Suprapubic skin (tissue), 4 donors: ENCODE measurements at regions not wholly inside any gene's neighbourhood (a gene's known extent, or its start where the extent isn't known, plus 50 kb on each side); places are given as distances from the start of the nearest gene placed in this dataset.

ENCODE experiments used
- DNase-seq, 2 donors: peaks; one replicate each; pipeline ENCODE4 v3.0.0-alpha.2; 2019; ENCODE audit warnings: low spot score in 2 of 2
- H3K27ac ChIP-seq: fragments of 200-600 bp; sonication (generic); one replicate; pipeline ENCODE4 v1.5.1; 2019
- H3K27me3 ChIP-seq: fragments of 200-600 bp; sonication (generic); one replicate; pipeline ENCODE4 v1.5.1; 2019
- H3K36me3 ChIP-seq: fragments of 200-600 bp; sonication (generic); one replicate; pipeline ENCODE4 v1.5.1; 2019
- H3K4me1 ChIP-seq: fragments of 200-600 bp; sonication (generic); one replicate; pipeline ENCODE4 v1.5.1; 2019
- H3K4me3 ChIP-seq: fragments of 200-600 bp; sonication (generic); one replicate; pipeline ENCODE4 v1.5.1; 2019; ENCODE audit warnings: mild to moderate bottlenecking
- H3K9me3 ChIP-seq: fragments of 200-600 bp; sonication (generic); one replicate; pipeline ENCODE4 v1.5.1; 2019
- EP300 ChIP-seq: sonication (generic); formaldehyde crosslinking; IDR thresholded peaks from one replicate; pipeline ENCODE4 v1.6.1; 2017; ENCODE audit warnings: antibody characterized with exemption
- POLR2A ChIP-seq, 2 donors: fragments of 450-650 bp; IDR thresholded peaks; one replicate each; pipeline ENCODE4 v1.6.1; 2017; ENCODE audit warnings: antibody characterized with exemption in 2 of 2, mild to moderate bottlenecking in 2 of 2, moderate library complexity in 2 of 2
- POLR2AphosphoS5 ChIP-seq, 3 donors: sonication (generic); formaldehyde crosslinking; IDR thresholded peaks; one replicate each; pipeline ENCODE4 v1.6.1; 2017; ENCODE audit warnings: antibody characterized with exemption in 3 of 3
- WGBS: methylation state at CpG from one replicate; pipeline ENCODE4 v1.1.5; 2018; 5-methylcytosine and 5-hydroxymethylcytosine counted together
- TF ChIP-seq, protein P1 (sequence below), 2 donors: fragments of 200-600 bp in 1 of 2; fragments of 450-650 bp in 1 of 2; sonication (generic) in 1 of 2; IDR thresholded peaks; one replicate each; pipeline ENCODE4 v1.5.1; 2016 to 2019; ENCODE audit warnings: antibody characterized with exemption in 2 of 2, mild to moderate bottlenecking in 1 of 2, moderate library complexity in 1 of 2

DNA sequence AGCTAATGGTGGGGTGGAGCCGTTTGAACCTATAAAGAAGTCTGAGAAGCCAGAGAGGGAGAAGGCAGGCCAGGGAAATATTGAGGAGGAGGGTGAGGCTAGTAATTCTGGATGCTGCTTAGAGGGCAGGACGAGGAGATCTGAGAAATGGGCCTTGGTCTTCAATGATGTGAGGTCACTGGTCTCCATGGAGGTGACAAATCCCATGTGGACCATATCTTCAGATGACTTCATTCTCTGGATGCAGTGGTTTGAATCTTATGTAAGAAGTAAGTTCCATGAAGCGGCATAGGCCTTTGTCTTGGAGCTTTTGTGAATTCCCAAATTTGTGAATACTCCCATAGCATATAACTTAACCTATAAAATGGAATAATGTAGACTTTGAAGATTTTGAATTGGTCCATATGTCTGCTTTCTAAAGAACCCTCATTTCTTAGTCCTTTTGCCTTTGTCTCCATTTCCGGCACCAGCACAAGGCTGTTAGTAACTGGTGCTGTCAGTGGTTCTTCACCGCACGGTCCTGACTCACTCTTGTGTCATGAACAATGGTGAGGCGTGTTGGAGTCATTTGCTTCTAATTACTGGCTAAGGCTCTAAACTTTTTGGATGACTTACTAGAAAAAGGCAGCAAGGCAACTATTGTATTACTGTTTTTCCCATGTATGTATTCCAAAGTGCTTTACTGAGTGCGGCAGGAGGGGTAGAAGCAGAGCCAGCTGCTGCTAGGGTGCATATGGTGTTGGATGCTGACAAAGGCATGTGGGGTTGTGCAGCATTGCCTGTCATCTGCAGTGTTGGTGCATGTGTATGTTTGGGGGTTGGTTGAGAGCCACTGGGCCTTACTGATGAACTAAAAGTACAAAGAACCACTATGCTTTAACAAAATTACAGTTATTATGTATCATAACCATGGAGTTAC lies 279.3 kb upstream of the C2CD4B start:
- Histone ChIP-seq H3K27ac (peak overlapping the region; percentile 72), H3K4me1 (no peaks in the 10 kb centered on the region), H3K36me3 (no peaks in the 10 kb centered on the region), H3K4me3 (no peak overlapping the region), H3K27me3 (no peaks in the 10 kb centered on the region), H3K9me3 (no peaks in the 10 kb centered on the region)
- WGBS: 73% methylated on average over 8 of the region's 8 CpGs
- DNase-seq: no peak
- TF ChIP-seq POLR2A (IDR thresholded peaks at IDR 0.05): no peak
- no peak for TF ChIP-seq POLR2AphosphoS5 (IDR thresholded peaks at IDR 0.05)

DNA sequence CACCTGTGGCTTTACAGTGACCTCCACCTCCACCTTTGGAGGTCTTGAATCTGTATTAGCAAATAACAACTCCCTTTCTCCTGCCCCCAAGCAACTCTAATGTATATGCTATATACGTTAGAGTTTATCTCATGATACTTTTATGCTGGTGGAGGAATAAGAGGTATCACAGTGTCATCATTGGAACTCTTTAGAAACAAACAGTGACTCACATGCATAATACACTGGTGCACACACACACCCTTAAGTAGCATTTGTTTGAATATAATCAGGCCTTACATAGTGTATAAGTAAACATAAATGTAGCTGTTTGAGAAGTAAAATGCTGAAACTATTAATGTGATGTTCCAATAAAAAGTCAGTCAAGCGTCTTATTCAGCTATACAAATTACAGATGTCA lies 280.2 kb upstream of the C2CD4B start:
- TF ChIP-seq EP300 (no peak), POLR2A (IDR thresholded peaks at IDR 0.05) (no peak), POLR2AphosphoS5 (IDR thresholded peaks at IDR 0.05) (no peak)
- TF ChIP-seq, protein P1, sequence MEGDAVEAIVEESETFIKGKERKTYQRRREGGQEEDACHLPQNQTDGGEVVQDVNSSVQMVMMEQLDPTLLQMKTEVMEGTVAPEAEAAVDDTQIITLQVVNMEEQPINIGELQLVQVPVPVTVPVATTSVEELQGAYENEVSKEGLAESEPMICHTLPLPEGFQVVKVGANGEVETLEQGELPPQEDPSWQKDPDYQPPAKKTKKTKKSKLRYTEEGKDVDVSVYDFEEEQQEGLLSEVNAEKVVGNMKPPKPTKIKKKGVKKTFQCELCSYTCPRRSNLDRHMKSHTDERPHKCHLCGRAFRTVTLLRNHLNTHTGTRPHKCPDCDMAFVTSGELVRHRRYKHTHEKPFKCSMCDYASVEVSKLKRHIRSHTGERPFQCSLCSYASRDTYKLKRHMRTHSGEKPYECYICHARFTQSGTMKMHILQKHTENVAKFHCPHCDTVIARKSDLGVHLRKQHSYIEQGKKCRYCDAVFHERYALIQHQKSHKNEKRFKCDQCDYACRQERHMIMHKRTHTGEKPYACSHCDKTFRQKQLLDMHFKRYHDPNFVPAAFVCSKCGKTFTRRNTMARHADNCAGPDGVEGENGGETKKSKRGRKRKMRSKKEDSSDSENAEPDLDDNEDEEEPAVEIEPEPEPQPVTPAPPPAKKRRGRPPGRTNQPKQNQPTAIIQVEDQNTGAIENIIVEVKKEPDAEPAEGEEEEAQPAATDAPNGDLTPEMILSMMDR (IDR thresholded peaks at IDR 0.05): no peak
- peak overlapping the region; percentile 67 for H3K27ac ChIP-seq
- WGBS: 85% methylated on average over 2 of the region's 2 CpGs
- no peak overlapping the region for H3K4me3 ChIP-seq
- no peak for DNase-seq
- H3K36me3 ChIP-seq: no peaks in the 10 kb centered on the region
- no peaks in the 10 kb centered on the region for H3K4me1 ChIP-seq
- no peaks in the 10 kb centered on the region for H3K9me3 ChIP-seq
- H3K27me3 ChIP-seq: no peaks in the 10 kb centered on the region

DNA sequence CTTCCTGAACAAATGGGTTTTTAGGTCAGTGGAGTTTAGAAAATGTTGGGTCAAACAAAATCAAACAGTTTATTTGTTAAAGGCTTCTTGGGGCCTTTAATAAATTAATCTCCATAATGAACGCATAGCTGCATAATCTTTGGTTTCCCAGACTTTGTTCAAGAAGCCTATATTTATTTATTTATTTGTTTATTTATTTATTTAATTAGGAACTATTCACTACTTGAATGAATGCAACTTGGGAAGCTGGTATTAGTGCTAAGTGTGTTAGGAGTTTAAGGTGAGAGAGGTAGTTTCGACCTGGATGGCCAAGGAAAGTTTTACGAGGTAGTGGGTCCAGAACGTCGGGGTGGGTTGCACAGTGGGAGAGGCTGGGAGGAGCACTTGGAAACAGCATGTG lies 281.9 kb upstream of the C2CD4B start:
- Histone ChIP-seq H3K4me3 (no peak overlapping the region), H3K36me3 (no peaks in the 10 kb centered on the region), H3K4me1 (no peaks in the 10 kb centered on the region), H3K27me3 (no peaks in the 10 kb centered on the region), H3K27ac (no peak overlapping the region), H3K9me3 (no peaks in the 10 kb centered on the region)
- DNase-seq: no peak
- 90% methylated on average over 5 of the region's 5 CpGs for WGBS
- TF ChIP-seq, protein P1 (IDR thresholded peaks at IDR 0.05): no peak
- no peak for TF ChIP-seq POLR2A (IDR thresholded peaks at IDR 0.05)
- TF ChIP-seq POLR2AphosphoS5 (IDR thresholded peaks at IDR 0.05): no peak
- TF ChIP-seq EP300: no peak

DNA sequence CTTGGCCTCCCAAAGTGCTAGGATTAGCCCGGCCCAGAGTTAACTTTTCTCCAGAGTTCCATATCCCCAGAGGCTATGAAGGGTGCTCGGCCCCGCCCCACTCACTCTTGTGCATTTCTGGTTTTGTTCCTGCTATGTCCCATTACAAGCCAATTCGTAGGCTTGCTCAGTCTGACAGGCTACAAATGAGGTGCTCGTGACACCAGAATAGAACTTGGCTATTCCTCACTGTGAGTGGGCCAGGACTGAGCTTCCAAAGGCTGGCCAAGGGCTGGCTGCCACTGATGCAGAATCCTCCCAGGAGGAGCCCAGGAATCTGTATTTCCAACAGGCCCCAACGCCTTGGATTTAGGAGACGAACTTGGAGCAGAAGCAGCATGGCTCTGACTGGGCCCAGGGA lies 282.7 kb upstream of the C2CD4B start:
- TF ChIP-seq, protein P1 (IDR thresholded peaks at IDR 0.05): no peak
- TF ChIP-seq POLR2A (IDR thresholded peaks at IDR 0.05): no peak
- no peak for TF ChIP-seq EP300
- TF ChIP-seq POLR2AphosphoS5 (IDR thresholded peaks at IDR 0.05): no peak

DNA sequence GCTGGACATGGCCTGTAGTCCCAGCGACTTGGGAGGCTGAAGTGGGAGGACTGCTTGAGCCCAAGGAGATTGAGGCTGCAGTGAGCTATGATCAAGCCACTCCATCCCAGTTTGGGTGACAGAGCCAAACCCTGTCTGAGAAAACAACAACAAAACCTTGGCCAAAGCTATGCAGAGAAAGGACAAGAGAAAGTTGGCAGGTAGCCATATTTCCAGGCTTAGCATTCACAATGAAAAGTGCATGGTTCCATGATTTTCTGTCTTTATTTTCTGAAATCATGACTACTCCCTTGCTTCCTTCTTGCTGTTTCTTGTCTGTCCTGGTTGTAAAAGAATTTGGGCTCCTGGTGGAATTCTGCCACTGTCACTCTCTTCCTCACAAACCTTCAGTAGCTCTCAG lies 284.6 kb upstream of the C2CD4B start:
- Histone ChIP-seq H3K27ac (no peak overlapping the region), H3K36me3 (no peaks in the 10 kb centered on the region), H3K4me3 (no peak overlapping the region), H3K4me1 (peaks cover 8% of the 10 kb centered on the region), H3K9me3 (no peaks in the 10 kb centered on the region), H3K27me3 (no peaks in the 10 kb centered on the region)
- TF ChIP-seq POLR2AphosphoS5 (IDR thresholded peaks at IDR 0.05) (no peak), POLR2A (IDR thresholded peaks at IDR 0.05) (no peak), EP300 (no peak)
- TF ChIP-seq, protein P1 (IDR thresholded peaks at IDR 0.05): no peak
- no peak for DNase-seq
- WGBS: 88% methylated on average over 1 of the region's 1 CpG

More for the DNA sequence above, 282.7 kb upstream of the C2CD4B start:
- Histone ChIP-seq H3K27ac (no peak overlapping the region), H3K4me3 (no peak overlapping the region), H3K27me3 (no peaks in the 10 kb centered on the region), H3K4me1 (no peaks in the 10 kb centered on the region), H3K9me3 (no peaks in the 10 kb centered on the region), H3K36me3 (no peaks in the 10 kb centered on the region)
- 87% methylated on average over 6 of the region's 7 CpGs for WGBS
- DNase-seq: no peak
